Endothelial cell of umbilical vein (primary cell): ENCODE measurements at regions not wholly inside any gene's neighbourhood (a gene's known extent, or its start where the extent isn't known, plus 50 kb on each side); places are given as distances from the start of the nearest gene placed in this dataset.

Experiments
- BruUV-seq: library from RNA; stranded (reverse); fragments of 400-500 nt; replicated peaks from 2 replicates; lab custom pipeline; 2021; lab: Mats Ljungman, UMichigan
- CTCF ChIA-PET: fragments of 300-600, 350-600 bp; sonication (Branson Sonifier 250); formaldehyde crosslinking; loops from one replicate; lab custom pipeline; 2021; ENCODE audit warnings: antibody characterized with exemption, inconsistent platforms; lab: Charles Lee
- POLR2A ChIA-PET: fragments of 300-600, 350-600 bp; sonication (Branson Sonifier 250); formaldehyde crosslinking; loops from one replicate; lab custom pipeline; 2021; ENCODE audit warnings: antibody characterized with exemption, inconsistent platforms; lab: Charles Lee
- DNase-seq: peaks from one replicate; pipeline ENCODE4 v3.0.0-alpha.2; 2011; ENCODE audit warnings: low read depth, low spot score
- FAIRE-seq: peaks from 2 replicates; lab custom pipeline; 2011; peaks lifted over from hg19 to GRCh38; lab: Jason Lieb, UNC
- H2AFZ ChIP-seq: 2 replicates; pipeline ENCODE4 v1.6.0; 2012; ENCODE audit warnings: low read depth, low read length, control low read depth, inconsistent platforms
- H3K27ac ChIP-seq: 2 replicates; pipeline ENCODE4 v1.5.1; 2011; ENCODE audit warnings: low read depth, mild to moderate bottlenecking, control low read depth, low read length, moderate library complexity; ENCODE audit not compliant: insufficient read depth
- H3K27me3 ChIP-seq, 2 experiments: 2 replicates each; pipeline versions ENCODE4 v1.6.0 to v1.6.1; 2011; ENCODE audit warnings: low read length in 2 of 2, mixed read lengths in 1 of 2; ENCODE audit not compliant: control insufficient read depth in 2 of 2, insufficient read depth in 2 of 2
- H3K36me3 ChIP-seq, 2 experiments: 2 replicates in 1 of 2; 3 replicates in 1 of 2; pipeline ENCODE4 v1.5.1; 2011; ENCODE audit warnings: low read length in 2 of 2, mild to moderate bottlenecking in 1 of 2, moderate library complexity in 1 of 2; ENCODE audit not compliant: control insufficient read depth in 2 of 2, insufficient read depth in 2 of 2; ENCODE audit errors: extremely low read depth in 1 of 2
- H3K4me1 ChIP-seq: 3 replicates; pipeline ENCODE4 v1.5.1; 2011; ENCODE audit warnings: mild to moderate bottlenecking, low read length; ENCODE audit not compliant: control insufficient read depth, insufficient read depth; ENCODE audit errors: extremely low read depth
- H3K4me2 ChIP-seq: 2 replicates; pipeline ENCODE4 v1.6.1; 2011; ENCODE audit warnings: low read length, control low read depth, mixed read lengths; ENCODE audit not compliant: insufficient read depth
- H3K4me3 ChIP-seq, 3 experiments: fragments of 200-600 bp in 1 of 3; sonication (generic), shearing (Covaris generic) in 1 of 3; replicated peaks in 1 of 3; 2 replicates each; pipeline ENCODE4 v1.5.1; 2011 to 2016; ENCODE audit warnings: control low read depth in 3 of 3, low read length in 3 of 3, mild to moderate bottlenecking in 2 of 3, inconsistent platforms in 1 of 3, low read depth in 1 of 3, moderate library complexity in 1 of 3; ENCODE audit not compliant: insufficient read depth in 1 of 3
- H3K79me2 ChIP-seq: 2 replicates; pipeline ENCODE4 v1.6.0; 2012; ENCODE audit warnings: low read length, inconsistent platforms; ENCODE audit not compliant: control insufficient read depth, insufficient read depth
- H3K9ac ChIP-seq: replicated peaks from 2 replicates; pipeline ENCODE3; 2011; ENCODE audit warnings: low read length, control low read depth; ENCODE audit not compliant: insufficient read depth; ENCODE audit errors: extremely low read depth
- H3K9me1 ChIP-seq: replicated peaks from 3 replicates; pipeline ENCODE4 v1.6.0; 2011; ENCODE audit warnings: mild to moderate bottlenecking, low read length; ENCODE audit not compliant: control insufficient read depth, insufficient read depth; ENCODE audit errors: extremely low read depth
- H3K9me3 ChIP-seq: replicated peaks from 2 replicates; pipeline ENCODE4 v1.5.1; 2012; ENCODE audit warnings: low read length, inconsistent platforms; ENCODE audit not compliant: control insufficient read depth, insufficient read depth
- H4K20me1 ChIP-seq: replicated peaks from 2 replicates; pipeline ENCODE3; 2011; ENCODE audit warnings: mild to moderate bottlenecking, low read length; ENCODE audit not compliant: control insufficient read depth, insufficient read depth; ENCODE audit errors: extremely low read depth
- CTCF ChIP-seq, 2 donors: IDR thresholded peaks; 1 replicate in 1 of 2; 2 replicates in 1 of 2; pipeline ENCODE4 v1.5.1; 2011; ENCODE audit warnings: low read length in 2 of 2, mild to moderate bottlenecking in 2 of 2, moderate library complexity in 2 of 2, control low read depth in 1 of 2, inconsistent platforms in 1 of 2, low read depth in 1 of 2; ENCODE audit not compliant: insufficient read depth in 1 of 2; ENCODE audit errors: extremely low read depth in 1 of 2
- EZH2 ChIP-seq: IDR thresholded peaks from 2 replicates; pipeline ENCODE4 v1.6.1; 2012; ENCODE audit warnings: borderline replicate concordance, low read depth, mild to moderate bottlenecking, moderate library complexity, low read length, inconsistent platforms; ENCODE audit not compliant: severe bottlenecking
- FOS ChIP-seq: IDR thresholded peaks from 2 replicates; pipeline ENCODE4 v1.6.1; 2011; ENCODE audit warnings: mild to moderate bottlenecking, low read length, moderate library complexity, borderline replicate concordance; ENCODE audit not compliant: insufficient read depth
- GATA2 ChIP-seq: IDR thresholded peaks from 2 replicates; pipeline ENCODE4 v1.7.0; 2011; ENCODE audit warnings: low read depth, mild to moderate bottlenecking, moderate library complexity, mixed read lengths, low read length; ENCODE audit not compliant: insufficient read length, insufficient read depth
- JUN ChIP-seq: IDR thresholded peaks from 2 replicates; pipeline ENCODE4 v1.6.1; 2011; ENCODE audit warnings: borderline replicate concordance, low read depth; ENCODE audit not compliant: insufficient read length, insufficient read depth
- MAX ChIP-seq: IDR thresholded peaks from 2 replicates; pipeline ENCODE4 v1.6.1; 2011; ENCODE audit not compliant: insufficient read depth, insufficient read length
- MYC ChIP-seq: IDR thresholded peaks from one replicate; pipeline ENCODE4 v1.6.1; 2011; ENCODE audit warnings: mild to moderate bottlenecking, low read depth, low read length
- POLR2A ChIP-seq: IDR thresholded peaks from 2 replicates; pipeline ENCODE4 v1.6.1; 2012; ENCODE audit warnings: low read depth, mild to moderate bottlenecking, control low read depth, low read length
- POLR2AphosphoS5 ChIP-seq: IDR thresholded peaks from 2 replicates; pipeline ENCODE4 v1.6.1; 2012; ENCODE audit warnings: low read depth, mild to moderate bottlenecking, control low read depth, low read length, moderate library complexity; ENCODE audit not compliant: insufficient read depth
- dilution Hi-C: fragments of 300-500 bp; cut with MboI; formaldehyde crosslinking; loops from one replicate; pipeline ENCODE4 v1.15.0; 2019; ENCODE audit warnings: low sequenced_read_pairs; ENCODE audit not compliant: extremely low pct_ligation_motif_present
- intact Hi-C: fragments of 100-400 bp; cut with micrococcal nuclease; formaldehyde crosslinking; loops from one replicate; pipeline ENCODE4 v1.10.0; 2022

- ChIA-PET POLR2A (no interaction called here), CTCF (no interaction called here)
- H3K27ac ChIP-seq, result no peak overlapping the region
- DNase-seq, result no peak
- H3K4me1 ChIP-seq, result no peaks in the 10 kb centered on the region
- no peak overlapping the region for H3K4me3 ChIP-seq
- dilution Hi-C loops (no loop called here), intact Hi-C loops (no loop called here)
- no peaks in the 10 kb centered on the region for H3K9me1 ChIP-seq
- FAIRE-seq, result no peak
- no peaks in the 10 kb centered on the region for H3K27me3 ChIP-seq
- no peaks in the 10 kb centered on the region for H3K9me3 ChIP-seq
- H3K4me2 ChIP-seq, result no peak overlapping the region
- no TSS peak for BruUV-seq
- no peak overlapping the region for H3K9ac ChIP-seq
- no peaks in the 10 kb centered on the region for H3K79me2 ChIP-seq
- no peak overlapping the region for H2AFZ ChIP-seq
- TF ChIP-seq MYC (no peak), CTCF (IDR thresholded peaks at IDR 0.05; ENCODE audit: extremely low read depth in 1 of 2, insufficient read depth in 1 of 2, low read depth in 1 of 2, low read length in 2 of 2) (no peak), MAX (no peak), POLR2A (no peak), JUN (no peak), GATA2 (no peak), EZH2 (no peak), POLR2AphosphoS5 (no peak), FOS (no peak)
- H3K36me3 ChIP-seq, result no peaks in the 10 kb centered on the region
- H4K20me1 ChIP-seq, result no peaks in the 10 kb centered on the region
Observed at GRCh38 chr9:23552876-23553601, 273.0 kb downstream of the ELAVL2 start.
